ENCODE measurements at regions not wholly inside any gene's neighbourhood (a gene's known extent, or its start where the extent isn't known, plus 50 kb on each side); places are given as distances from the start of the nearest gene placed in this dataset.

- in situ Hi-C loops (cut with HindIII; ENCODE audit: low pct_unique_long_range_greater_than_20kb, low sequenced_read_pairs): loop anchor here (10.0 kb wide), 1 partner anchor 402 kb away; no protein-coding TSS in a partner anchor
- DNase-seq (ENCODE audit: low read depth in 1 of 2, low spot score in 1 of 2): no peak
- TF ChIP-seq JUND (IDR thresholded peaks at IDR 0.05; ENCODE audit: low read depth): no peak
Measured at GRCh38 chr16:85362443-85362842, 250.2 kb upstream of the CIBAR2 start.

- no peak for TF ChIP-seq JUND (IDR thresholded peaks at IDR 0.05; ENCODE audit: low read depth)
- in situ Hi-C loops (cut with HindIII; ENCODE audit: low pct_unique_long_range_greater_than_20kb, low sequenced_read_pairs): loop anchor here (10.0 kb wide), 1 partner anchor 401 kb away; no protein-coding TSS in a partner anchor
Measured at GRCh38 chr16:85363427-85363826, 249.7 kb upstream of the GSE1 start.

GRCh38 chr16:85363881-85364280 is 249.2 kb upstream of the GSE1 start:
- in situ Hi-C loops (cut with HindIII; ENCODE audit: low pct_unique_long_range_greater_than_20kb, low sequenced_read_pairs): loop anchor here (10.0 kb wide), 1 partner anchor 401 kb away; no protein-coding TSS in a partner anchor
- DNase-seq (ENCODE audit: low read depth in 1 of 2, low spot score in 1 of 2): no peak
- TF ChIP-seq JUND (IDR thresholded peaks at IDR 0.05; ENCODE audit: low read depth): no peak

More at GRCh38 chr16:85363427-85363826, 249.7 kb upstream of the GSE1 start:
- no peak for DNase-seq (ENCODE audit: low read depth in 1 of 2, low spot score in 1 of 2)

- DNase-seq (ENCODE audit: low read depth in 1 of 2, low spot score in 1 of 2): no peak
- in situ Hi-C loops (cut with HindIII; ENCODE audit: low pct_unique_long_range_greater_than_20kb, low sequenced_read_pairs): loop anchor here (10.0 kb wide), 1 partner anchor 400 kb away; no protein-coding TSS in a partner anchor
- no peak for TF ChIP-seq JUND (IDR thresholded peaks at IDR 0.05; ENCODE audit: low read depth)
Measured at GRCh38 chr16:85364323-85365040, 248.6 kb upstream of the GSE1 start.

- in situ Hi-C loops (cut with HindIII; ENCODE audit: low pct_unique_long_range_greater_than_20kb, low sequenced_read_pairs): loop anchor here (10.0 kb wide), 1 partner anchor 400 kb away; no protein-coding TSS in a partner anchor
- TF ChIP-seq JUND (IDR thresholded peaks at IDR 0.05; ENCODE audit: low read depth): no peak
- peak in 1 of 2 experiments; percentile 76 for DNase-seq (ENCODE audit: low read depth in 1 of 2, low spot score in 1 of 2)
Measured at GRCh38 chr16:85365120-85365519, 248.0 kb upstream of the GSE1 start.

- no peak for TF ChIP-seq JUND (IDR thresholded peaks at IDR 0.05; ENCODE audit: low read depth)
- in situ Hi-C loops (cut with HindIII; ENCODE audit: low pct_unique_long_range_greater_than_20kb, low sequenced_read_pairs): loop anchor here (10.0 kb wide), 1 partner anchor 399 kb away; no protein-coding TSS in a partner anchor
Measured at GRCh38 chr16:85366031-85366763, 246.9 kb upstream of the GSE1 start.

GRCh38 chr16:85367485-85367884 is 245.6 kb upstream of the GSE1 start:
- DNase-seq (ENCODE audit: low read depth in 1 of 2, low spot score in 1 of 2): no peak
- TF ChIP-seq JUND (IDR thresholded peaks at IDR 0.05; ENCODE audit: low read depth): no peak
- in situ Hi-C loops (cut with HindIII; ENCODE audit: low pct_unique_long_range_greater_than_20kb, low sequenced_read_pairs): loop anchor here (10.0 kb wide), 1 partner anchor 397 kb away; no protein-coding TSS in a partner anchor

More at GRCh38 chr16:85366031-85366763, 246.9 kb upstream of the GSE1 start:
- DNase-seq (ENCODE audit: low read depth in 1 of 2, low spot score in 1 of 2): no peak

GRCh38 chr16:85369060-85369459 is 244.1 kb upstream of the GSE1 start:
- TF ChIP-seq JUND (IDR thresholded peaks at IDR 0.05; ENCODE audit: low read depth): no peak
- in situ Hi-C loops (cut with HindIII; ENCODE audit: low pct_unique_long_range_greater_than_20kb, low sequenced_read_pairs): loop anchor here (10.0 kb wide), 1 partner anchor 396 kb away; no protein-coding TSS in a partner anchor
- DNase-seq (ENCODE audit: low read depth in 1 of 2, low spot score in 1 of 2): no peak

- DNase-seq (ENCODE audit: low read depth in 1 of 2, low spot score in 1 of 2): peak; percentile 86 to 94
- no peak for TF ChIP-seq JUND (IDR thresholded peaks at IDR 0.05; ENCODE audit: low read depth)
- in situ Hi-C loops (cut with HindIII; ENCODE audit: low pct_unique_long_range_greater_than_20kb, low sequenced_read_pairs): loop anchor here (10.0 kb wide), 1 partner anchor 395 kb away; no protein-coding TSS in a partner anchor
Measured at GRCh38 chr16:85369741-85370528, 243.2 kb upstream of the GSE1 start.

- in situ Hi-C loops (cut with HindIII; ENCODE audit: low pct_unique_long_range_greater_than_20kb, low sequenced_read_pairs): no loop called here
- TF ChIP-seq JUND (IDR thresholded peaks at IDR 0.05; ENCODE audit: low read depth): no peak
- DNase-seq (ENCODE audit: low read depth in 1 of 2, low spot score in 1 of 2): no peak
Measured at GRCh38 chr16:85370543-85370880, 242.6 kb upstream of the GSE1 start.

GRCh38 chr16:85370881-85371651 is 242.1 kb upstream of the GSE1 start:
- no peak for TF ChIP-seq JUND (IDR thresholded peaks at IDR 0.05; ENCODE audit: low read depth)
- in situ Hi-C loops (cut with HindIII; ENCODE audit: low pct_unique_long_range_greater_than_20kb, low sequenced_read_pairs): no loop called here
- DNase-seq (ENCODE audit: low read depth in 1 of 2, low spot score in 1 of 2): no peak

Data from T47D (cell line).